Keratinocyte (primary cell): ENCODE measurements at regions not wholly inside any gene's neighbourhood (a gene's known extent, or its start where the extent isn't known, plus 50 kb on each side); places are given as distances from the start of the nearest gene placed in this dataset.

ENCODE experiments used
- DNase-seq: peaks from one replicate; pipeline ENCODE4 v3.0.0-alpha.2; 2011; ENCODE audit warnings: low read depth, missing footprints, low spot score
- FAIRE-seq: peaks from 2 replicates; lab custom pipeline; 2011; peaks lifted over from hg19 to GRCh38; lab: Jason Lieb, UNC
- H2AFZ ChIP-seq: 2 replicates; pipeline ENCODE4 v1.6.0; 2012; ENCODE audit warnings: low read length, control low read depth, inconsistent platforms; ENCODE audit not compliant: control insufficient read depth
- H3K27ac ChIP-seq: 2 replicates; pipeline ENCODE4 v1.5.1; 2011; ENCODE audit warnings: low read length; ENCODE audit not compliant: control insufficient read depth, insufficient read depth
- H3K27me3 ChIP-seq: 3 replicates; pipeline ENCODE4 v1.6.0; 2011; ENCODE audit warnings: low read length; ENCODE audit not compliant: control insufficient read depth, insufficient read depth; ENCODE audit errors: extremely low read depth
- H3K36me3 ChIP-seq, 2 experiments: 2 replicates in 1 of 2; 3 replicates in 1 of 2; pipeline ENCODE4 v1.5.1; 2011; ENCODE audit warnings: low read length in 2 of 2, mild to moderate bottlenecking in 1 of 2; ENCODE audit not compliant: control insufficient read depth in 2 of 2, insufficient read depth in 2 of 2; ENCODE audit errors: extremely low read depth in 1 of 2
- H3K4me1 ChIP-seq: 3 replicates; pipeline ENCODE4 v1.5.1; 2011; ENCODE audit warnings: low read length; ENCODE audit not compliant: control insufficient read depth, insufficient read depth; ENCODE audit errors: extremely low read depth
- H3K4me2 ChIP-seq: 3 replicates; pipeline ENCODE4 v1.6.0; 2011; ENCODE audit warnings: low read depth, low read length; ENCODE audit not compliant: control insufficient read depth, insufficient read depth; ENCODE audit errors: extremely low read depth
- H3K4me3 ChIP-seq, 3 experiments: fragments of 200-600 bp in 1 of 3; sonication (generic) in 1 of 3; 2 replicates in 2 of 3; 3 replicates in 1 of 3; pipeline ENCODE4 v1.5.1; 2011 to 2016; ENCODE audit warnings: low read length in 3 of 3, mild to moderate bottlenecking in 3 of 3, control low read depth in 2 of 3, inconsistent platforms in 1 of 3, low read depth in 1 of 3, mixed read lengths in 1 of 3, mixed run types in 1 of 3, moderate library complexity in 1 of 3; ENCODE audit not compliant: control insufficient read depth in 2 of 3, insufficient read depth in 2 of 3; ENCODE audit errors: extremely low read depth in 1 of 3
- H3K79me2 ChIP-seq: 2 replicates; pipeline ENCODE4 v1.6.0; 2012; ENCODE audit warnings: low read length; ENCODE audit not compliant: control insufficient read depth, insufficient read depth
- H3K9ac ChIP-seq: 3 replicates; pipeline ENCODE4 v1.6.0; 2011; ENCODE audit warnings: low read length; ENCODE audit not compliant: control insufficient read depth, insufficient read depth; ENCODE audit errors: extremely low read depth
- H3K9me1 ChIP-seq: 3 replicates; pipeline ENCODE4 v1.6.0; 2011; ENCODE audit warnings: low read length; ENCODE audit not compliant: control insufficient read depth, insufficient read depth; ENCODE audit errors: extremely low read depth
- H3K9me3 ChIP-seq: 2 replicates; pipeline ENCODE4 v1.5.1; 2012; ENCODE audit warnings: low read depth, low read length; ENCODE audit not compliant: control insufficient read depth
- H4K20me1 ChIP-seq: 3 replicates; pipeline ENCODE4 v1.6.0; 2011; ENCODE audit warnings: low read length; ENCODE audit not compliant: control insufficient read depth, insufficient read depth; ENCODE audit errors: extremely low read depth
- CTCF ChIP-seq, 3 experiments: IDR thresholded peaks in 1 of 3; conservative IDR thresholded peaks in 1 of 3; optimal IDR thresholded peaks in 1 of 3; 2 replicates in 2 of 3; 3 replicates in 1 of 3; pipeline versions ENCODE3 to v1.5.1; 2011; ENCODE audit warnings: low read length in 3 of 3, mild to moderate bottlenecking in 3 of 3, moderate library complexity in 2 of 3, control low read depth in 1 of 3, inconsistent platforms in 1 of 3; ENCODE audit not compliant: insufficient read depth in 2 of 3; ENCODE audit errors: extremely low read depth in 1 of 3
- EZH2 ChIP-seq: IDR thresholded peaks from one replicate; pipeline ENCODE4 v1.6.1; 2012; ENCODE audit warnings: inconsistent platforms, mild to moderate bottlenecking, low read length, moderate library complexity
- dilution Hi-C: fragments of 300-500 bp; cut with MboI; formaldehyde crosslinking; loops from one replicate; pipeline ENCODE4 v1.7.0; 2020; ENCODE audit warnings: low sequenced_read_pairs; ENCODE audit not compliant: extremely low pct_ligation_motif_present

- no peaks in the 10 kb centered on the region for H3K9me3 ChIP-seq
- H3K4me2 ChIP-seq: no peak overlapping the region
- H3K4me1 ChIP-seq: no peaks in the 10 kb centered on the region
- H3K9ac ChIP-seq: no peak overlapping the region
- H4K20me1 ChIP-seq: no peaks in the 10 kb centered on the region
- no peaks in the 10 kb centered on the region for H3K36me3 ChIP-seq
- no peak overlapping the region for H3K27ac ChIP-seq
- DNase-seq (no peak), FAIRE-seq (no peak)
- dilution Hi-C loops: no loop called here
- no peaks in the 10 kb centered on the region for H3K27me3 ChIP-seq
- H3K4me3 ChIP-seq: no peak overlapping the region
- no peak overlapping the region for H2AFZ ChIP-seq
- H3K79me2 ChIP-seq: no peaks in the 10 kb centered on the region
- no peaks in the 10 kb centered on the region for H3K9me1 ChIP-seq
- TF ChIP-seq EZH2 (no peak), CTCF (optimal IDR thresholded peaks at IDR 0.05 in 1 of 3, IDR thresholded peaks at IDR 0.05 in 1 of 3, conservative IDR thresholded peaks at IDR 0.05 in 1 of 3; ENCODE audit: extremely low read depth in 1 of 3, insufficient read depth in 2 of 3, low read length in 3 of 3) (no peak)
Observed at GRCh38 chr4:177855507-177856197, 413.4 kb upstream of the AGA start.

DNA sequence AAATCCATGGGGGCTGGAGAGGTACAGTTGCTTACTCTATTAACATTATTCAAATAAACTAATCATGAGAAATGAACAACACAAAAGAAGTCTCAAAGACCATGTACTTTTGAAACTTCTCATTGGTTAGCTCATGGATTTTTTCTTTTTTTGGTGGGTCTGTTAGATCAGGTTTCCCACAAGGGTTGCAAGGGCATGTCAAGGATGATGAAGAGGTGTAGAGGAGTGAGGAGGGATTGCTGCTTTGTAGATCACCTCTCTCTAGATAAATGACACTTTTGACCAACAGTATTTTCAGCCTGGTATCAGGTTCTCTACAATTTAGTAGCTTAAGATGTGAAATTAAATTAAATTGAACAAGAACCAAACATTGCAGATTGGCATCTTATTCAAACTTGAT is 417.9 kb upstream of the AGA start:
- H3K4me2 ChIP-seq: no peak overlapping the region

More for the DNA sequence above, 417.9 kb upstream of the AGA start:
- dilution Hi-C loops: no loop called here
- H4K20me1 ChIP-seq: no peaks in the 10 kb centered on the region
- no peak overlapping the region for H3K4me3 ChIP-seq
- no peak overlapping the region for H3K9ac ChIP-seq
- TF ChIP-seq CTCF (optimal IDR thresholded peaks at IDR 0.05 in 1 of 3, IDR thresholded peaks at IDR 0.05 in 1 of 3, conservative IDR thresholded peaks at IDR 0.05 in 1 of 3; ENCODE audit: extremely low read depth in 1 of 3, insufficient read depth in 2 of 3, low read length in 3 of 3): no peak
- no peak for TF ChIP-seq EZH2
- no peaks in the 10 kb centered on the region for H3K9me1 ChIP-seq
- no peaks in the 10 kb centered on the region for H3K36me3 ChIP-seq
- no peaks in the 10 kb centered on the region for H3K9me3 ChIP-seq
- no peaks in the 10 kb centered on the region for H3K79me2 ChIP-seq
- H2AFZ ChIP-seq: no peak overlapping the region
- H3K27me3 ChIP-seq: no peaks in the 10 kb centered on the region
- FAIRE-seq (no peak), DNase-seq (no peak)
- H3K27ac ChIP-seq: no peak overlapping the region
- H3K4me1 ChIP-seq: no peaks in the 10 kb centered on the region
